RWPE2 (cell line): ENCODE measurements at regions not wholly inside any gene's neighbourhood (a gene's known extent, or its start where the extent isn't known, plus 50 kb on each side); places are given as distances from the start of the nearest gene placed in this dataset.

Source experiments
- ATAC-seq: fragments of 200-7000 bp; cut with Tn5 transposase; 3 replicates; pipeline ENCODE4 v1.9.1; 2021; ENCODE audit warnings: low read depth
- DNase-seq: peaks from one replicate; pipeline ENCODE4 v3.0.0-alpha.2; 2020; ENCODE audit warnings: low spot score
- H3K27ac ChIP-seq: fragments of 450-650 bp; 2 replicates; pipeline ENCODE4 v1.5.1; 2017; ENCODE audit warnings: mild to moderate bottlenecking; ENCODE audit not compliant: poor library complexity, severe bottlenecking
- H3K27me3 ChIP-seq: fragments of 250-450 bp; sonication (Bioruptor Pico); 2 replicates; pipeline ENCODE4 v1.5.1; 2021; ENCODE audit warnings: mild to moderate bottlenecking, moderate library complexity; ENCODE audit not compliant: insufficient read depth, poor library complexity, severe bottlenecking
- H3K36me3 ChIP-seq: fragments of 250-450 bp; sonication (Bioruptor Pico); 2 replicates; pipeline ENCODE4 v1.5.1; 2020; ENCODE audit warnings: low read depth, mild to moderate bottlenecking, moderate library complexity
- H3K4me1 ChIP-seq: fragments of 250-450 bp; sonication (Bioruptor Pico); 2 replicates; pipeline ENCODE4 v1.5.1; 2021; ENCODE audit warnings: mild to moderate bottlenecking, moderate library complexity; ENCODE audit not compliant: insufficient read depth, poor library complexity, severe bottlenecking
- H3K4me3 ChIP-seq: fragments of 250-450 bp; sonication (Bioruptor Pico); 2 replicates; pipeline ENCODE4 v1.5.1; 2021; ENCODE audit warnings: mild to moderate bottlenecking, moderate library complexity; ENCODE audit not compliant: severe bottlenecking
- H3K9me3 ChIP-seq: fragments of 250-450 bp; sonication (Bioruptor Pico); 2 replicates; pipeline ENCODE4 v1.5.1; 2021; ENCODE audit warnings: mild to moderate bottlenecking, moderate library complexity; ENCODE audit not compliant: severe bottlenecking
- TF ChIP-seq, protein P1 (sequence below): fragments of 450-650 bp; IDR thresholded peaks from one replicate; pipeline ENCODE4 v1.5.1; 2017; ENCODE audit warnings: mild to moderate bottlenecking, moderate library complexity; ENCODE audit not compliant: poor library complexity, severe bottlenecking

DNA sequence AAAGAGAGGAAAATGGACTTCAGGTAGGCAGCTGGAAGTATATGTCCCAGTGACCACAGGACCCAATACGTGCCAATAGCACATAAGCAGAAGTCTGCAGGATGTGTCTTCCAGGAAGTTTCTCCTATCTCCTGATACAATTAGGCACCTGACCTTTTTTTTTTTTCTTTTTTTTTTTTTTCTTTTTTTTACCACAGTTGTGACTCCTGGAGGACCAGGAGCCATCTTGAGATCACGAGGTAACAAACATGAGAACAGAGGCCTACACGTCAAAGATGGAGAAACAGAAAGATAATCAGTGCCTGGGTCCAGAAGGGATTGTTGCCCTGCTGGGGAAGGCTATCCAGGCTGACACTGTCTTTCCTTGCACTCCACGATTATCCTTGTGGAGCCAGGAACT, 312.4 kb upstream of the NEBL start:
- Histone ChIP-seq H3K27ac (no peak overlapping the region), H3K4me3 (no peak overlapping the region), H3K36me3 (no peaks in the 10 kb centered on the region), H3K27me3 (no peaks in the 10 kb centered on the region), H3K9me3 (peaks cover 3% of the 10 kb centered on the region), H3K4me1 (no peaks in the 10 kb centered on the region)
- TF ChIP-seq, protein P1, sequence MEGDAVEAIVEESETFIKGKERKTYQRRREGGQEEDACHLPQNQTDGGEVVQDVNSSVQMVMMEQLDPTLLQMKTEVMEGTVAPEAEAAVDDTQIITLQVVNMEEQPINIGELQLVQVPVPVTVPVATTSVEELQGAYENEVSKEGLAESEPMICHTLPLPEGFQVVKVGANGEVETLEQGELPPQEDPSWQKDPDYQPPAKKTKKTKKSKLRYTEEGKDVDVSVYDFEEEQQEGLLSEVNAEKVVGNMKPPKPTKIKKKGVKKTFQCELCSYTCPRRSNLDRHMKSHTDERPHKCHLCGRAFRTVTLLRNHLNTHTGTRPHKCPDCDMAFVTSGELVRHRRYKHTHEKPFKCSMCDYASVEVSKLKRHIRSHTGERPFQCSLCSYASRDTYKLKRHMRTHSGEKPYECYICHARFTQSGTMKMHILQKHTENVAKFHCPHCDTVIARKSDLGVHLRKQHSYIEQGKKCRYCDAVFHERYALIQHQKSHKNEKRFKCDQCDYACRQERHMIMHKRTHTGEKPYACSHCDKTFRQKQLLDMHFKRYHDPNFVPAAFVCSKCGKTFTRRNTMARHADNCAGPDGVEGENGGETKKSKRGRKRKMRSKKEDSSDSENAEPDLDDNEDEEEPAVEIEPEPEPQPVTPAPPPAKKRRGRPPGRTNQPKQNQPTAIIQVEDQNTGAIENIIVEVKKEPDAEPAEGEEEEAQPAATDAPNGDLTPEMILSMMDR: no peak
- ATAC-seq (no peak), DNase-seq (no peak)

DNA sequence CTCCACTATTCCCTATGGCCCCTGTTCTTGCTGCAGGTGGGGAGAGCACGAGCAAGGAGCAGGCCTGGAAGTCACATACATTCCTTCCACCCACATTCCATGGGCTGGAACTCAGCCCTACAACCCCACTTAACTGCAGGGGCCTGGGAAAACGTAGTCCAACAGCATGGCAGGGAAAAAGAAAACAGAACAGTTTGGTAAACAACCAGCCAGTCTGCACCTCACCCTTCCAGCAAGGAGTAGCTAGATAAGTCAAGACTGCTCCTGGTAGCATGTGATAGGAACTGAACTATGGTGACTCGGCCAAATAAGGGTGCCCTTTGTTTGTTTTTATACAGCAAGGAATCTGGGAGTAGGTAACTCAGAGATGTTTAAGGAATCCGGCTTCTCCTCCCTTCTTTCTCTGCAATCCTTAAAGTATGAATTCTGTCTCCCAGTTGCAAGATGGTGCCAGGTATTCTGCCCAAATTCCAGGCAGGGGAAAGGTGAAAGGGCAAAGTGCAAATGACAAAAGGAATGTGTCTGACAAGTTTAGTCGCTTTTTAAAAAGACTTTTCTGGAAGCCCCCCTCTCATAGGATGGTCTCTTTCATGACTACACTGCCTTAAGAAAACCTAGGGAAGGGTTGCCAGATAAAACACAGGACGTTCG, 311.7 kb upstream of the NEBL start:
- H3K27ac ChIP-seq: no peak overlapping the region
- peaks cover 3% of the 10 kb centered on the region for H3K9me3 ChIP-seq
- ATAC-seq: no peak
- no peaks in the 10 kb centered on the region for H3K27me3 ChIP-seq
- TF ChIP-seq, protein P1: no peak
- H3K36me3 ChIP-seq: no peaks in the 10 kb centered on the region
- H3K4me1 ChIP-seq: no peaks in the 10 kb centered on the region
- no peak overlapping the region for H3K4me3 ChIP-seq
- no peak for DNase-seq

DNA sequence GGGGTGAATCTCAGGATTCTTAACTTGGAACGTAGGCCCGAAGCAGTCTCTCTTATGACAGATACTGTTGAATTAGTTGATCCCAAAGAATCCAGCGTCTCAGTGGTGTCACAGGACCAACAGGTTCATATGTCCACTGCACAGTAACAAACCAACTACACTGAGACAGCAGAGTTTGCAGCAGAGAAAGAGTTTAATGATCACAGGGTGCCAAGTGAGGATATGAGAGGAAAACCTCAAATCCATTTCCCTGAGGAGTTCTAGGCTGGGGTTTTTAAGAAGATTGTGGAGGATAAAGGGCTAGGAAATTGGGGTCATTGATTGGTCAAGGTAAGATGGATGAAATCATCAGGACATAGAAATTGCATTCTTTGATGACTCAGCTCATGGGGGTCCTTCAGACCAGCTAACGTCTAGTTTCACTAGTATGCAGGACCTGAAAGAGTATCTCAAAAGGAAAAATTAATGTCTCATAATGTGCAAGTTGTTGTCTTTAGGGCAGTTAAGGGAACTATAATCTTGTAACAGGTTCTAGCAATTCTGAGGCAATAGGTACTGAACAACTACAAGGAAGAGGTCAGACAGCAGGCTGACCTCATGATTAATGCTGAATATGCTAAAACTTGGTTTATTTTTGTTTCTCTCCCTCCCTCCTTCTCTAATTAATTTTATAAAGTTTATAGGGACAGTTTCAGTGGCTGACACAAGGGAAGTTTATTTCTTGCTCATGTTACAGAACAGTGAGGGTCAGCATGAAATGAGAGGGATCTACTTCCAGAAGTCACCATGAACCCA, 310.9 kb upstream of the NEBL start:
- Histone ChIP-seq H3K27ac (no peak overlapping the region), H3K27me3 (no peaks in the 10 kb centered on the region), H3K36me3 (no peaks in the 10 kb centered on the region), H3K4me3 (no peak overlapping the region), H3K4me1 (no peaks in the 10 kb centered on the region), H3K9me3 (peaks cover 3% of the 10 kb centered on the region)
- DNase-seq (no peak), ATAC-seq (no peak)
- TF ChIP-seq, protein P1: no peak

DNA sequence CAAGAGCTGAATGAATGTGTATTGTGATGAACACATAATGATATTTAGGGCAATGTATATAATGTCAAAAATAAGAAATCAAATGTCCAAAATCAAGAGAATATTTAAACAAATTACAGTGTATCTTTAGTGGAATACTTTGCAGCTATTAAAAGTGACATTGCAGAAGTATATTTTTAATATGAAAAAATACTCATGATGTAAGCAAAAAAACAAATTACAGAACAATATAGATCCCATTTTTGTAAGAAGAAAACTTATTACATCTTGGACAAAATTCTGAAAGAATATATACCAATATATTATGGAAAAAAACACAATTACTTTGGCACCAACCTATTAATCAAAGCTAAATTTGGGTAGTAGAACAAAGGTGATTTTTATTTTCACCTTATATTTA, 308.2 kb upstream of the NEBL start:
- TF ChIP-seq, protein P1: no peak
- Histone ChIP-seq H3K4me1 (no peaks in the 10 kb centered on the region), H3K4me3 (no peak overlapping the region), H3K27ac (no peak overlapping the region), H3K36me3 (no peaks in the 10 kb centered on the region), H3K9me3 (peaks cover 3% of the 10 kb centered on the region), H3K27me3 (no peaks in the 10 kb centered on the region)
- no peak for ATAC-seq
- DNase-seq: no peak

DNA sequence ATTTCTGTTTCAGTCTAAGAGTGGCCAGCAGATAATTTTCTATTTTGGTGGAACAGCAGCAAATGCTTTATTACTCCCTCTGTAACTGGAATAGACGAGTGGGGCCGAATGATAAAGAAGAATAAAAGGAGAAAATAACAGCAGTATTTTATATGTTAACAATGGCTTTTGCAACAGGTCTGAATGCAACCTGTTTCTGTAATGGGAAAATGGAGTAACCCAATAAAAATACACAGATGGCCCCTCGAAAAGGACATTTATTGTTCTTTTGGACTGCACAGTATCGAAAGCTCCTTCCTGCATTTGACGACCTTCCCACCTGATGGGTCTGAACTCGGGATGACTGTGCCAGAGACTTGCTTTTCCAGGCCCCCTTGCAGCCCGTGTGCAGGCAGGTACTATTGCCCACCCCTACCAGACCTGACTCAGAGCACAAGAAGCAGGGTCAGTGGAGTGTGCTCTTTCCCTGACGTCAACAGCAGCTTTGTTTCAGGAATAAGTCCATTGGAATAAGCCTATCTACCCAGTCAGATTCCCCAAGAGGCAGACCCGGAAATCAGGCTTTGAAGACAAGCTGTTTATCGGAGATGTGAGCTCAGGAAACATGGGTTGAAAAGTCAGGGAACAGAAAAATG, 306.5 kb upstream of the NEBL start:
- Histone ChIP-seq H3K9me3 (peaks cover 3% of the 10 kb centered on the region), H3K4me3 (no peak overlapping the region), H3K27ac (no peak overlapping the region), H3K4me1 (no peaks in the 10 kb centered on the region), H3K27me3 (no peaks in the 10 kb centered on the region), H3K36me3 (no peaks in the 10 kb centered on the region)
- DNase-seq: no peak
- ATAC-seq: no peak
- TF ChIP-seq, protein P1: no peak
